Hepatic stellate cell (primary cell): ENCODE measurements at regions not wholly inside any gene's neighbourhood (a gene's known extent, or its start where the extent isn't known, plus 50 kb on each side); places are given as distances from the start of the nearest gene placed in this dataset.
"Not testable (repeated sequence)": the region's sequence is repeated elsewhere in the genome, so short reads cannot be mapped to it uniquely, and the experiment has no call there.

Source experiments
- DNase-seq: peaks from one replicate; pipeline ENCODE4 v3.0.0; 2011; ENCODE audit warnings: low spot score

GRCh38 chr11:121901886-121902285, 214.1 kb downstream of the BLID start:
- DNase-seq: no peak

DNA sequence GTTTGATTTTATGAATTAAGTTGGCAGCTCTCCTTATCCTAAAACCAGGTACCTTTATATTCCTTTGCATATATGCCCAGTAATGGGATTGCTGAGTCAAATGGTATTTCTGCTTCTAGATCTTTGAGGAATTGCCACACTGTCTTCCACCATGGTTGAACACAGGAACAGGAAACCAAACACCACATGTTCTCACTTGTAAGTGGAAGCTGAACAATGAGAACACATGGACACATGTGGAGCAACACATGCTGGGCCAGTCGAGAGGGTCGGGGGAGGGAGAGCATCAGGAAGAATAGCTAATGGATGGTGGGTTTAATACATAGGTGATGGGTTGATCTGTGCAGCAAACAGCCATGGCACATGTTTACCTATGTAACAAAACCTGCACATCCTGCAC, 214.6 kb downstream of the BLID start:
- not testable (repeated sequence) for DNase-seq

DNA sequence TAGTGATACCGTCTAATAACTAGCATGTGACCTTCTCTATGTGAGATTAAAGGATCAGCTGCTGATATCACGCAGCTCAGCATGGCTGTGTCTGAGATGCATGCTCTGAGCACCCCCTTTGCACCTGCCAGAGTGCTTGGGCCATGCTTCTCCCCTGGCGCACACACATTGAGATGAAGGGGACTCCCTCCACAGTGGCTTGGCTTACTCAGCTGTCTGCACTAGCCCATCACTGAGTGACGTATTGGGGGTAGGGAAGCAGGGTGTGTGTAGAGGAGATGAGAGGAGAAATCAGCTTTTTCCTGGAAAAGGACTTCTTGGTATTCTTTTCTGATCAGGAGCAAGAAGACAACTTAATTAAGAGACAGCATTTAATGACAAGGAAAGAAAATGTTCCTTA, 216.5 kb downstream of the BLID start:
- no peak for DNase-seq

GRCh38 chr11:121898903-121899302, 217.1 kb downstream of the BLID start:
- DNase-seq: no peak

DNA sequence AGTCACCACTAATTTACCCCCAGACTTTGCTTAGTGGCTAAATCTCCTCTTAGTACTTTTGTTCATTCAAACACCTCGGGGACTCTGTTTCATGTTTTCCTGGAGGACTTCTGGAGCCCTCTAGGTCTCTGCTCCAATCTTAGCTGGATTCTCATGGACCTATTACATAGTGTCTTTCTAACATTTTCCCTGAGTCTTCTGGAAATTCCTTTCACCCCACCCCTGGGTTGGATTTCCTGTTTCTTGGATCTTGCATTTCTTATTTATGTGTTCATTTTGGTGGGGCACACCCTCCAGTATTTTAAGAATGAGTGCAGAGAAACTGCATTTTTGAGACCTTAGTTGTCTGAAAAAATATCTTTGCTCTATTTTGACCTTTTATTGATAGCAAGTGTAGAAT, 220.1 kb downstream of the BLID start:
- DNase-seq: peak; percentile 50

GRCh38 chr11:121894581-121894980, 221.4 kb downstream of the BLID start:
- DNase-seq: peak; percentile 28

- no peak for DNase-seq
Observed at GRCh38 chr11:121892863-121893262, 223.2 kb downstream of the BLID start.

DNA sequence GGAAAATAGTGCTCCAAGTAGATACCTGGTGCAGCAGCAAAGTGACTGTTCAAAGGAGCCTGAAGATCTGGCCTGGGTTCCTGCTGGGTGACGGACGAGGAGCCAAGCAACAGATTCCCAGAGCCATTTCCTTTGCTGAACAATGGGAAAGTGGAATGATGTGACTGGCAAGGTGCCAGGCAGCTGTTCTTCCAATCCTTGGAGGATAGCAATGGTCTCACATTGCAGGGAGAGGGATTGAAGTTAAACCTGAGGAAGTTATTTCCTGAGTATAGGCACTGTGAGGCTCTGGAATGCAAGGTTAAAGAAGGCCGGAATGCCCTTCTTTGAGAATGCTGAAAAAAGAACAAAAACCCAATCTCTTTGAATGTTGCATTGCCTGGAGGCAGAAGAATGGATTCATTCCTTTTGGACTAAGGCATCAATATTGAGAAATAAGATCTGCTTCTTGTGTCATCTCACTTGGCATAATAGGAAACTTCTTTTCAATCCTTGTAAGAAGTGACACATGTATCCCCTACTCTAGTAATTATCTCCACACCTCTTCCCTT, 223.8 kb downstream of the BLID start:
- DNase-seq: no peak

GRCh38 chr11:121890946-121891515, 225.0 kb downstream of the BLID start:
- no peak for DNase-seq

DNA sequence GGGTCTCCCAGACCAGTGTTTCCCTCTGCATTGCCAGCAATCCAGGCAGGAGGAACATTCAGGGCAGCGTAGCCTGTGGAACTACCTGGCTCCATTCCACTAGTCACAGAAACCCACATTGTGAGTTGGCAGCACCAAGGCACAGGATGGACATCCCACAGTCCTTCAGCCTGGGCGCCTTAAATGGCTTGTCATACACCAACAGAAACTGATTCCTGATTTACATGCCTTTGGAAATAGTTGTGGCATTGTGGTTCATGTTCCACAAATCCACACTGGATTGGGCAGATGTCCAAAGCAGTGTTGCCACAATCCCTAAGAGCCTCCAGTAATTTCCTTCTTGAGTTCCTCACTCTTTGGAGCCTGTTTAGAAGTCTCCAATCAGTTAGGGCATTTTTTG, 225.6 kb downstream of the BLID start:
- peak; percentile 28 for DNase-seq

DNA sequence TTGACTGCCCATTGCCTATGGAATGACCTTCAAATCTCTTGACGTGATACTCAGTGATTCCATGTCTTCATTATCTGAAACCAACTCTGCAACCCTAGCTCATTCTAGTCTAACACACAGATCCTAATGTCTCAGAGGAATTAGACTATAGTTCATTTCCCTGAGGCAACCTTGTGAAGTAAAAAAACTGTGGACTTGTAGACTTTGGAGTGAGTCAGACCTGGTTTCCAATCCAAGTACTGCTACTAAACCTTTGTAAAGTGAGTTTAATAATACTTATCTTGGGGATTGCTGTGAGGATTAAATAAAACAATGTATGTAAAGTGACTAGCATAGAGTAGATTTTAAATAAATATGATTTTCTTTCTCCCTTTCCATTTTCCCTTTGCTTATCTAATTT, 226.1 kb downstream of the BLID start:
- no peak for DNase-seq

DNA sequence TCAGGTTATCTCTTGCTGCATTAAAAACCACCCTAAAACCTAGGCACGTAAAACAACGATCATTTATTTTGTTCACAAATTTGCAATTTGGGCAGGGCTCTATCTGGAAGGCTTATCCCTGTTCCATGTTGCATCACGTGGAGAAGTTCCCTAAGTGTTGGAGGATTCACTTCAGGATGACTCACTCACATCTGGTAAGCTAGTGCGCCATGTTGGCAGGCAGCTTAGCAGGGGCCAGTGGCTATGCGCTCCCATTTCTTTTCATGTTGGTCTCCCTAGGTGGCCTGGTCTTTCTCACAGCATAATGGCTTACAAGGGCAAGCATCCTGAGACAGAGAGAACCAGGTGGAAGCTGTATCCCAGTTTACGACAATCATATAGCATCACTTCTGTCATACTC, 226.8 kb downstream of the BLID start:
- no peak for DNase-seq

- DNase-seq: no peak
Observed at GRCh38 chr11:121887976-121888557, 227.9 kb downstream of the BLID start.

- DNase-seq: no peak
Observed at GRCh38 chr11:121887569-121887968, 228.4 kb downstream of the BLID start.

DNA sequence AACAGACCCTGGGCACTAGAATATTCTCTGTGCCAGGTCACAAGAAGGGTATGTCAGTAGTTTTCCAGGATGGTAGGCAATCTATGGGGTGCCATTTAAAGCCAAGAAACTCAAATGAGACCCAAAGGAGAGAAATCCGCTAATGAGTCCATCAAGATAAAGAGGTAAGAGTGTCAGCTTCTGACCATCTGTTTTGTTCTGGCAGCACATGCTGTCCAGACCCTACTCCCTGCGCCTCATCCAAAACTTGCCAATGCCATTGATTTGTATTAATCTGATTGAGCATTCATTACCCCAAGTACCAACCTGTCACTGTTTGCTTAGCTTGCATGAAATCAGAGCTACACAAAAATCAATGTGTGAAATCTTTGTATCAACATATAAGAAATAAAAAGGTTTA, 229.0 kb downstream of the BLID start:
- DNase-seq: no peak

- DNase-seq: no peak
Observed at GRCh38 chr11:121886005-121886734, 229.8 kb downstream of the BLID start.

GRCh38 chr11:121884626-121885025, 231.4 kb downstream of the BLID start:
- no peak for DNase-seq

DNA sequence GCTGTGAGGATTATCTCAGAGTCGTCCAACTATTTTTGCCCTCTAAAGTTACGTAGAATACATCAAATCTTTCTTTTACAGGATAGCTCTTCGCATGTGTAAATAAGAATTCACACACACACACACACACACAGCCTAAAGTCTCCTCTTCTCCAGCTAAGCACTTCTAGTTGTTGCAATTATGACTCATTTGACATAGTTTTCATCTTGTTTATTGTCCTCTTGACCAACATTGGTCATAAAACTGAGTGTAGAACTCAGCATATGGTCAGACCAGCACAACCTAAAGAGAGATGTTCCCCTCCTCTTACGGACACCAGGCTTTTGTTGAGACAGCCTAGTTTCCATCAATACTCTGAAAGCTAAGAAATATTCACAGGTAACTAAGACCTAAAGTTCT, 234.2 kb downstream of the BLID start:
- DNase-seq: peak; percentile 32

DNA sequence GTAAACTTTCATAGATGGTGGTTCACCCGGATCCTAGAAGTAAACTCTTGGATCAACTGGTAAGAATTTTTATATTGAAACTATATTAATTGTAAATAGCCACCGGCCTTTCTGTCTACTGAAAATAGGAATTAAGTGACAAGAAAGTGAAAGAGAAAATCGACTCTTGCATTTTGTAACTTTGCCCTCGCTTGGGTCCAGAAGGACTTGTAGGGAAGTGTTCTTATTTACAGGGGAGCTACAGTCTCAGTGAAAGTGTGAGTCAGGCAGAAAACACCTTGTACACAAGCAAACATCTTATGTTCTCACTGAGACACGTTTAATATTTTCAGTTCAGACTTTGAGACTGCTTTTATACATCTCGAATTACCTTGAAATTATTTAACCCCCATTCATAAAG, 238.9 kb downstream of the BLID start:
- no peak for DNase-seq

DNA sequence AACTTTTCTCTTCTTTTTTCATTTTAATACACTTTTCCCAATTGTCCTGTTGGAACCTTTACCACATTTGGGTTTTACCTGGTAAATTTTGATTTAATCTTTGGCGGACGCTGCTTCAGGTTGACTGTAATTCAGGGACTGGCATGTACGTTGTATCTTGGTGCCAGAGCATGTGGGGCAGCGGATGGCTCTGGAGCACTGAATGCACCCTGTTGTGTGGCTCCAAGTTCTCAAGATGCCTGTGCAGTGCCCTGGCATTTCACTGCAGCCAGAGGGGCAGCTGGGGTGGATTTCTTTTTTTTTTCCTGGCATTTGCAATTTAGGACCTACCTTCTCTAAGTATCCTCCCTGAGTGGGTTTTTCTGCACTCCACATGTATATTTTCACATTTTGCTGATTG, 242.2 kb downstream of the BLID start:
- no peak for DNase-seq

DNA sequence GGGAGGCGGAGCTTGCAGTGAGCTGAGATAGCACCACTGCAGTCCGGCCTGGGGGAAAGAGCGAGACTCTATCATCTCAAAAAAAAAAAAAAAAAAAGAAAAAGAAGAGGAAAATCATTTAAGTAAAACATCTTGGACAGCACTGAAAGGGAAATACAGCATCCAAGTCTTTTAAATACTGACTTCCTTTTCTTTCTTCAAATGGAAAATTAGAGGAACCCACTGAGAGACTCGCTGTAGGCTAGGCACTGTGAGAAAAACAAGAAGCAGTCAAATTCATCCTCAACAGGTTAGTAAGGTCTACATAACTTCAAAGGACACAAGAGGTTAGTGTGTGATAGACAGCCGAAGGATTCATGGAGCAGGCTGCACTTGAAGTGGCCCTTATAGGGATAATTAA, 243.7 kb downstream of the BLID start:
- DNase-seq: no peak

GRCh38 chr11:121870206-121871045, 245.6 kb downstream of the BLID start:
- no peak for DNase-seq

DNA sequence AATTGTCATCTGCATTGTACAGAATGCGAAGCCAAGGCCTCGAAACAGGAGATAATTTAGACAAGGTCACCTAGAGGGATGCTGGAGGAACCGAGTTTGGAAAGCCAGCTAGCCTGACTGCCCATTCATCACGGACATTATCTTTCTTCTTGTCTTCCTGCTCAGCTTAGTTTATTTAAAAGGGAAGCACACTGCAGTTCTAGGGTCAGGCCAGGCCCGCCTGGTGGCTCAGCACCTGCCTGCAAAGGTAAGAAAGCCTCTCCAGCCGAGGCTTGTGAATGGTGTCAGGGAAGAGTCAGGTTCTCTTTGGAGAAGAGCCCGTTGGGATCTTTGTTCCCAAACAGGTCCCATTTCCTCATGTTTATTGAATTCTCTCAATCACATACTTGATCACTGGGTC, 246.5 kb downstream of the BLID start:
- no peak for DNase-seq
